ENCODE measurements at regions not wholly inside any gene's neighbourhood (a gene's known extent, or its start where the extent isn't known, plus 50 kb on each side); places are given as distances from the start of the nearest gene placed in this dataset.
"Not testable (repeated sequence)": the region's sequence is repeated elsewhere in the genome, so short reads cannot be mapped to it uniquely, and the experiment has no call there.

DNA sequence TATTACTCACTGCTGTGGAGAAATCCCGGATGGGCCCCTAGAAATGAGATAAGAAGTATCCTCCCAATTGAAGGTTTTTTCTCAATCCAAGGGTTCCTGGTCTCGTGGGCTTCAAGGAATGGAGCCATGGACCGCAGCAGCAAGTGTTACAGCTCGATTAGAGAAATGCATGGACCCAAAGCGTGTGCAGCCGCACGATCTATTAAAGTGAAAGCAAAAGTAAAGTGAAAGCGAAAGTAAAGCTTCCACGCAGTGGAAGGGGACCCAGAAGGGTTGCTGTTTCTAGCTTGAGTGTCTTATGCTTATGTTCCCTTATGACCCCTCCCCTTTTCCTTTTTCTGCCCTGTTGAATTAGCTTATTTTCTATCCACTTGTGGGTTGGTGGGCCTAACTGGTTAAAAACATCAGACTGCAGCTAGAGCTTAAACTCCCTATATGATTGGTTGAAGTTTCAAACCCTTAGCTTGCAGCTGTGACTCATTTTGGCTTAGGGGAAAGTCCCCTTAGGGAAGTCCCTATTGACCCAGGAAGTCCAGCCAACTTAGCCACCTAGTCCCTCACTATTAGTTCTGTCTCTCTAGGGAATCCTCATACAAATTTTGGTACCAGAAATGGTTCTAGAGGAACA is 1111.8 kb downstream of the TAF11L14 start:
- DNase-seq = no peak

- DNase-seq = no peak
Measured at GRCh38 chr5:18749763-18750162, 1115.5 kb downstream of the TAF11L14 start.

- no peak for DNase-seq
Measured at GRCh38 chr5:18752317-18752716, 1118.1 kb downstream of the TAF11L14 start.

GRCh38 chr5:18754201-18754600 is 1119.9 kb downstream of the TAF11L14 start:
- DNase-seq = no peak

- DNase-seq = no peak
Measured at GRCh38 chr5:18761801-18762200, 1127.5 kb downstream of the TAF11L14 start.

DNA sequence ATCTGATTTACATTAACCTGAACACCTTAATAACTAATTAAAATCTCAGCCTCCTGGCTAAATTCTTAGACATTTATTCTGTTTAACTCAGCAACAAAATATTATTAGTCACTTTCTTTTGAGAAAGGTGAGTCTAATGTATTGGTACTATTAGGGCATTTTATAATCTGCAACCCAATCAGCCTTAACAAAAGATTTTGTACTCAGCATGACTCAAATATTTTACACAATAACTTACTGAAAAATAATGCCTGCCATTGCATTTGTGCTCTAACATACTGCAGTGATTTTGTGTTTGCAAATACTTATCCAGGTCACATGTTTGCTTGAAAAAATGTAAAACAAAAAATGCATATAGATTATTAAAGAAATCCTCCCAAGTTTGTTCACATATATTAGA is 1129.9 kb downstream of the TAF11L14 start:
- DNase-seq = no peak

GRCh38 chr5:18765304-18765703 is 1131.0 kb downstream of the TAF11L14 start:
- no peak for DNase-seq

GRCh38 chr5:18771097-18771610 is 1136.9 kb downstream of the TAF11L14 start:
- DNase-seq = no peak

DNA sequence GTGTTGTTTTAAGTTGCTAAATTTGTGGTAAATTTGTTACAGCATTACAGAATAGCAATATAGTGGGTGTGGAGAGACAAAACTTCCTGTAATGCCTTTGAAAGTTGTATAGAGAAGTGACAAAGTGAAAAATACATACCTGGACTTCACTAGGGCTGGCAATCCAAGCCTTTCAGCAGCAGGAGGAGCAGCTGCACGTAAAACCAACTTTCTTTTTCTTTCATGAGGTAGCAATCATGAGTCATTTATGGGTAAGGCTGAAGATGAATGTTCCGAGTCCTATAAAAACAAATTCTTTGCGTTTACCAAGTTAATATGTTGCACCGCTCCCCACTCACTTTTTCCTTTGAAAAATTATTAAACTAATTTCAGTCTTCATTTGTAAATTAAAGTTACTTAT is 1138.2 kb downstream of the TAF11L14 start:
- DNase-seq = no peak

DNA sequence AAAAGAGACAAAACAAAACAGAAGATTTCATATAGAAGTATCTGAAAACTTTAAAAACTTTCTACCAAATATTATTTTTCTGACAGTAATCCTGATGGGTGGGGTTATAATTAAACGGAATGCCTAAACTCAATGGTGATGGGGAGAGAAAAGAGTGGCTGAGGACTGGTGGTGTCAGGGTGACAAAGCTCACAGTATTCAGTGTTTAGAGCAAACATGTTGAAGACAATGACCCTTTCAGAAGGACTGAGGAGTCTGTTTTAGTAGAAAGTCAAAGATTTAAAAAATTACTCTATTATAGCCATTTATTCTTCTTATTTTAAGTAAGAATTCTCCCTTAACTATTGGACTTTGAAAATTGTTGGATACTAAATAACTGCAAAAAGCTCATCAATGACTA is 1144.0 kb downstream of the TAF11L14 start:
- no peak for DNase-seq

GRCh38 chr5:18789218-18789998 is 1155.1 kb downstream of the TAF11L14 start:
- DNase-seq = no peak

GRCh38 chr5:18792145-18792544 is 1157.9 kb downstream of the TAF11L14 start:
- no peak for DNase-seq

- DNase-seq = no peak
Measured at GRCh38 chr5:18797222-18797621, 1163.0 kb downstream of the TAF11L14 start.

- DNase-seq = no peak
Measured at GRCh38 chr5:18798058-18798457, 1163.8 kb downstream of the TAF11L14 start.

GRCh38 chr5:18799482-18800128 is 1165.3 kb downstream of the TAF11L14 start:
- no peak for DNase-seq

DNA sequence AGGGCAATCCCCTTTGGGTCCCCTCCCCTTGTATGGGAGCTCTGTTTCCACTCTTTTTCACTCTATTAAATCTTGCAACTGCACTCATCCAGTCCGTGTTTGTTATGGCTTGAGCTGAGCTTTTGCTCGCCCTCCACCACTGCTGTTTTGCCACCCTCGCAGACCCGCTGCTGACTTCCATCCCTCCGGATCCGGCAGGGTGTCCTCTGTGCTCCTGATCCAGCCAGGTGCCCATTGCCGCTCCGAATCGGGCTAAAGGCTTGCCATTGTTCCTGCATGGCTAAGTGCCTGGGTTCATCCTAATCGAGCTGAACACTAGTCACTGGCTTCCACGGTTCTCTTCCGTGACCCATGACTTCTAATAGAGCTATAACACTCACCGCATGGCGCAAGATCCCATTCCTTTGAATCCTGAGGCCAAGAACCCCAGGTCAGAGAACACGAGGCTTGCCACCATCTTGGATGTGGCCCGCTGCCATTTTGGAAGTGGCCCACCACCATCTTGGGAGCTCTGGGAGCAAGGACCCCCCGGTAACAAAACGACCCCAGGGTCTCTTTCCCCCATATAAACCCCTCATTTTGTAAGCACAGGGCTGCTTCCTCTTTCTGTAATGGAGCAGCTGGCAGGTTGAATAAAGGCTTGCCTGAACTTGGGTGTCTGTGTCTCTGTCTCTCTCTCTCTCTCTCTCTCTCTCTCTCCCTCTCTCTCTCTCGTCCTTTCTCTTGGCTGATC is 1166.2 kb downstream of the TAF11L14 start:
- no peak for DNase-seq

GRCh38 chr5:18801413-18801812 is 1167.2 kb downstream of the TAF11L14 start:
- DNase-seq = not testable (repeated sequence)

GRCh38 chr5:18802336-18802735 is 1168.1 kb downstream of the TAF11L14 start:
- DNase-seq = no peak

DNA sequence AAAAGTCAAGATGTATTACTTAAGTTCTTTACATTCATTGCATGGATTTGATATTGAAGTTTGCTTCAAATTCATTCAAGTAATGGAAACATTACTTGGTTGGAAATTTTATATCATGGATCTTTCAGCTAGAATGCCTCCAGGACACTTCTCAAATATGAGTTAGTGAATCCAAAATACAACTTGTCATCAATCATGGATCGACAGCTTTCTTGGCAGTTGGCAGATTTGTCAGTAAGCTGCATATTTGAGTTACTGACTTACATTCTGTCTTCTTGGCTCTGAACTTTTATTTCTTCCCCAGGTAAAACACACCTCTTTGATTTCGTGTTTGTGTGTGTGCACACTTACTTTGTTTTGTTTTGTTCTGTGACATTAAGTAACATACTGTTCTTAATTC is 1171.1 kb downstream of the TAF11L14 start:
- no peak for DNase-seq

DNA sequence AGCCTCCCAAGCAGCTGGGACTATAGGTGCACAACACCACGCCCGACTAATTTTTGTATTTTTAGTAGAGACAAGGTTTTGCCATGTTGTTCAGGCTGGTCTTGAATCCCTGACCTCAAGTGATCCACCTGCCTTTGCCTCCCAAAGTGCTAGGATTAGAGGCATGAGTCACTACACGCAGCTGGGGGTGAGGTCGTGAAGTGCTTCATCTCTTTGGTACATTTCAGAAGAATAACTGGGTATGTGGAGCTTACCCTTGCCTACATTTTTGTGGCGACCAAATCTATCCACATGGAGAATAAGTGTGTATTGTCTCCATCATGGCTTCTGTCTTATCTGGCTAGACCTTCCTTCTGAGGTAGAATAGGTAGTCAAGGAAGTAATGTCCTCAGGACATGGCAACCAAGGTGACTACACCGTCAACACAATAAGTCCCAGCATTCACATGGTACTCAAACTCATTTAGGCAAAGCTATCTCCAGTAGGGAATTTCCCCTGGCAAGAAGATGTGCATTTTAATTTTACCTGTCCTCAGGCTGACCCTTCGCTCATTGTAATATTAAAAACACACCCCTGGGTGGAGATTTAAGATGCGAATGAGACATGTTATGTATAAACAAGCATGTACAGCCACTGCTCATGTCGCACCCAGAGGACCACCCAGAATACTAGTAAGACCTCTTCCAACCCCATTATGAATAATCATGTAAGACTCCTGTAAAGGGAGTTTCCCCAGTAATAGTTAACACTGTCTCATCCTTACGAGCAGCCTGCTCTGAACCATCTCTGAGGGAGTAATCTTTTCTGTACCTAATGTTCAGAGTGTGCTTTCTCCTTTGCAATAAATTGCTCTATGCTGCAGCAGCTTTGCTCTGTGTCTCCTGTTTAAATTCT is 1173.2 kb downstream of the TAF11L14 start:
- DNase-seq = no peak

GRCh38 chr5:18811661-18812060 is 1176.3 kb downstream of the CDH18 start:
- DNase-seq = no peak

DNA sequence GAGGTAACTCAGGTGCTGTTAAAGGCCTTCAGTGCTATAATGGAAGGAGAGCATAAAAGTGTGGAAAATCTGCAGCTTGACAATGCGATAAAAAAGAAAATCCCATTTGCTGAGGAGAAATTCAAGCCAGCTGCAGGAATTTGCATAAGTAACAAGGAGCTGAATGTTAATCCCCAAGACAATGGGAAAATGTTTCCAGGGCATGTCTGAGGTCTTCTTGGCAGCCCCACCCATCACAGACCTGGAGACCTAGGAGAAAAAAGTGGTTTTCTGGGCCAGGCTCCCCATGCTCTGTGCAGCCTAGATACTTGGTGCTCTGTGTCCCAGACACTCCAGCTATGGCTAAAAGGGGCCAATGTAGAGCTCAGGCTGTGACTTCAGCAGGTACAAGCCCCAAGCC is 1159.6 kb downstream of the CDH18 start:
- no peak for DNase-seq
